Right ventricle myocardium inferior (tissue), 1 donor: ENCODE measurements at regions not wholly inside any gene's neighbourhood (a gene's known extent, or its start where the extent isn't known, plus 50 kb on each side); places are given as distances from the start of the nearest gene placed in this dataset.
"Not testable (repeated sequence)": the region's sequence is repeated elsewhere in the genome, so short reads cannot be mapped to it uniquely, and the experiment has no call there.

Experiments
- ATAC-seq: fragments of 200-7000 bp; cut with Tn5 transposase; one replicate; pipeline ENCODE4 v1.9.1; 2020; ENCODE audit warnings: mild to moderate bottlenecking, moderate library complexity
- DNase-seq: peaks from one replicate; pipeline ENCODE4 v3.0.0; 2021; ENCODE audit errors: missing footprints
- intact Hi-C: fragments of 100-400 bp; cut with DNase I; formaldehyde crosslinking; loops from one replicate; pipeline ENCODE4 v1.11.0; 2022
- donor health status: DM: no; HTN: yes; CAD: no; lungs with severe emphysema.

DNA sequence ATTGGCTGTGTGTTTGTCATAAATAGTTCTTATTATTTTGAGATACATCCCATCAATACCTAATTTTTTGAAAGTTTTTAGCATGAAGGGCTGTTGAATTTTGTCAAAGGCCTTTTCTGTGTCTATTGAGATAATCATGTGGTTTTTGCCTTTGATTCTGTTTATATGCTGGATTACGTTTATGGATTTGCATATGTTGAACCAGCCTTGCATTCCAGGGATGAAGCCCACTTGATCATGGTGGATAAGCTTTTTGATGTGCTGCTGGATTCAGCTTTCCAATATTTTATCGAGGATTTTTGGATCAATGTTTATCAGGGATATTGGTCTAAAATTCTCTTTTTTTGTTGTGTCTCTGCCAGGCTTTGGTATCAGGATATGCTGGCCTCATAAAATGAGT, 82.4 kb upstream of the B3GAT1 start:
- ATAC-seq, DNase-seq, intact Hi-C loops: not testable (repeated sequence)

DNA sequence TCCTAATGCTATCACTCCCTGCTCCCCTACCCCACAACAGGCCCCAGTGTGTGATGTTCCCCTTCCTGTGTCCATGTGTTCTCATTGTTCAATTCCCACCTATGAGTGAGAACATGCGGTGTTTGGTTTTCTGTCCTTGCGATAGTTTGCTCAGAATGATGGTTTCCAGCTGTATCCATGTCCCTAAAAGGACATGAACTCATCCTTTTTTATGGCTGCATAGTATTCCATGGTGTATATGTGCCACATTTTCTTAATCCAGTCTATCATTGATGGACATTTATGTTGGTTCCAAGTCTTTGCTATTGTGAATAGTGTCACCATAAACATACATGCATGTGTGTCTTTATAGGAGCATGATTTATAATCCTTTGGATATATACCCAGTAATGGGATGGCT, 80.4 kb upstream of the B3GAT1 start:
- ATAC-seq, intact Hi-C loops, DNase-seq: not testable (repeated sequence)

DNA sequence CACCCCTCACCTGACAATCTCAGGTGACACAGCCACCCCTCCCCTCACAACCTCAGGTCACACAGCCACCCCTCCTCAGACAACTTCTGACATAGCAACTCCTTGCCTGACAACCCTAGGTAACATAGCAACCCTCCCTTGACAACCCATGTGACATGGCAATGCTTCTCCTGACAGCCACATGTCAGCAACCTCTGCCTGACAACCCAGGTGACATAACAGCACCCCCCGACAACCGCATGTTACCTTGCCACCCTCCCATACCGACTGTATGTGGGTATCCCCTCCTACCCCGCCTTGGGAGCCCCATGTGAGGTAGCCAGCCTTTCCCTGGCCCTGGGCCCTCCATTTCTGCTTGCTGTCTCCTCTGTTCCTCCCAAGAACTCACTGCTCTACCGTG, 77.7 kb upstream of the B3GAT1 start:
- ATAC-seq (no peak), DNase-seq (no peak)
- intact Hi-C loops = no loop called here

DNA sequence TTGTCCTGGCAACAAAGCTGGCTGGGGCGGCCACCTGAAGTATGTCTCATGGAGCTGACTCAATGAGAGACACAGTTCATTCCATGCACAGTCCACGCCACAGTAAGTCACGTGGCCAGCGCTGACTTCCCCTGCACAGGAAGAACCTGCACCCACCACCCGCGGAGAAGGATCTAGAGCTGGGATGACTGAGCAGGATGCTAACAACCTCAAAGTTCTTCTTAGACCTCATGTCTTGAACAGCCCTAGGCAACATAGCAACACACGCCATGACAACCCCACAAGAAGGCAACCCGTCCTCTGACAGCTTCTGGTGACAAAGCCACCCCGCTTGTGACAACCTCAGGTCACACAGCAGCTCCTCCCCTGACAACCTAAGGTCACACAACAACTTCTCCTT, 76.9 kb upstream of the B3GAT1 start:
- DNase-seq (no peak), ATAC-seq (no peak)
- intact Hi-C loops = no loop called here

DNA sequence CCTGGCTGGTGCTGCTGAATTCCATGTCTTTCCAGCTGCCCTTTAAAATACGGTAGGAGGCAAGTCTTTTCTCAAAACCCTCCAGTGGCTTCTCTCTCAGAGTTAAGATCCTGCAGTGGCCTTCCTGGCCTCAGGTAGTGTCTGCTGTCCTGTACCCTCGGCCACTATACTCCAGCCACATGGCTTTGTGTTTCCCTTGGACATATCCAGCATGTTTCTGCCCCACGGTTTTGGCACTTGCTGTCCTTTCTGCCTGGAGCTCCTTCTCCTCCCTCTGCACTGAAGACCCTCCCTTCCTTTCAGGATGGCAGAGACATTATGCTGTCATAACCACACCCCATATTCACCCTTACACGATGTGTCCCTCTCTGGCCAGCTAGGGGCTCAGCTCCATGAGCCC, 76.5 kb upstream of the B3GAT1 start:
- ATAC-seq = no peak
- intact Hi-C loops = no loop called here
- no peak for DNase-seq

DNA sequence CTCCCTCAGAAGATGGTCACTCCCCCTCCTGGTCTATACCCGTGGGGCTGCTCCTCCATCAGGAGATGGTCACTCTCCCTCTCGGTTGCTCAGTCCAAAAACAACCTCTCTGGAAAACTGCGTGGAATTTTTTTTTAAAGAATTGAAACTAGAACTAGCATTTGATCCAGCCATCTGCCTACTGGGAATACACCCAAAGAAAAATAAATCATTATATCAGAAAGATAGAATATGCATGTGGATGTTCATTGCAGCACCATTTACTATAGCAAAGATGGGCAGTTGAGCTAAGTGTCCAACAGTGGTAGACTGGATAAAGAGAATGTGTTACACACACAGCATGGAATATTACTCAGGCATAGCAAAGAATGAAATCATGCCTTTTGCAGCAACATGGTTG, 75.7 kb upstream of the B3GAT1 start:
- ATAC-seq (no peak), DNase-seq (no peak)

DNA sequence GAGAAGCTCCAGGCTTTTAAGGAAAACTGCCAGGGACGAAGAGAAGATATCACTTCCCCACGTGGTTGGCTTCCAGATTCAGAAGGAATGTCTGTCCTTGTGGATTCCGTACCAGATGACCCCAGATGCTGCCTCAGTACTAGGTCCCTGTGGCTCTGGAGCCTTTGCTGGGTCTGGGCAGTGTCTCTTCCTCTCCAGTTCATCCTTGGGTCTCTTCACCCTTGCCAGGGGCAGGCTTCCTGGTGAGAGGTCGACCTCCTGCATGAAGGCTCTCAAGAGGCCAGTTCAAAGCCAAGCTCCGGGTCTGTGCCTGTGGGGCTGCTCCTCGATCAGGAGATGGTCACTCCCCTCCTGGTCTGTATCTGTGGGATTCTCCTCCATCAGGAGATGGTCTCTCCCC, 74.7 kb upstream of the B3GAT1 start:
- no peak for DNase-seq
- no peak for ATAC-seq
- intact Hi-C loops = no loop called here

More for the DNA sequence above, 75.7 kb upstream of the B3GAT1 start:
- intact Hi-C loops = no loop called here

DNA sequence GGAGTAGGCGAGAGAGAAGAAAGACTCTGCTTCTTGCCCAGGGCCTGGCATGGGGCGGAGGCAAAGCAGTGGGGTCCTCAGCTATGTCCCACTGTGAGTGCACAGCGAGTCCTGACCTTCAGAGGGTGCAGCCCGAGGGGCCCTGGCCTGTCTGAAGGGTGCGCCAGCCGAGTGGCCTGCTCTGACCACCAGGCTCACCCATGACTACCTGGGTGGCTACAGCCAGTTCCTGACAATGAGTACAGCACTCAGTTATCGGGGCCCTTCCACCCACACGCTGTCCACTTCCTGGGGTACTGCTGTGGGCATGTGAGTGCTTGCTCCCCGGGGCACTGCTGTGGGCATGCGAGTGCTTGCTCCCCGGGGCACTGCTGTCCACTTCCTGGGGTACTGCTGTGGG, 74.1 kb upstream of the B3GAT1 start:
- ATAC-seq (no peak), DNase-seq (no peak)
- intact Hi-C loops = no loop called here

DNA sequence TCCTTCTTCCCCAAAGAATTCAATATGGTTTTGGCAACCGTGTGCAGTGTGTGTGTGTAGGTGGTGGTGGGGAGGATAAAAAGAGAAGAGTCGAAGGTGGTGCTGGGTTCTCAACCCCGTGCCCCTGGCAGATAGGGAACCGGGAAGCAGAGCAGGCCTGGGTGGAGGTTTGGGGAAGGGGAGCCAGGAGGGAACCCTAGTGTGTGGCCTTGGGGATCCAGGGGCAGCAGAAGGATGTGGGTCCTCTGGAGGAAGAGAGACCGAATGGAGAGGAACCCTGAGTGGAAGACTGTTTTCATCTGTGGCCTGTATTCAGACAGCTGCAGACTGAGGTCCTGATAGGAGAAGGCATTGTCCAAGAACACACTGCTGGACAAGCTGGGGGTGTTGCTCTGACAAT, 73.3 kb upstream of the B3GAT1 start:
- DNase-seq (no peak), ATAC-seq (no peak)
- intact Hi-C loops = no loop called here

DNA sequence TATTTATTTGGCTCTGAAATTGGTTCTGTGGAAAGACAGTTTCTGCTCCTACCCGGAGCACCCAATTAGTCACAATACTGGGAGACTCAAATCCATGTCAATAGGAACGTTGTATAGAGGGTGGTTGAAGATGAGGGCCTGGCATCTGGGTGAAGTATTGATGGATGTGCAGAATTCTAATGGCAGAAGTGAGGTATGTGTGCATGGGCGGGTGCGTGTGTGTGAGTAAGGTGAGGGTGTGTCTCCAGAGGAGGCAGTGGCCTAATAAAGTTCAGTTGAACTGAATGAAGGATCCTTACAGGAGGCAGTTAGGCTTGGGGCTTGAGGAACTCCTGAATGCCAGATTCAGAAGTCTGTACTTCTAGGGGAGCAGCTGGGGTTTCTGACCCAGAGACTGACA, 71.8 kb upstream of the B3GAT1 start:
- intact Hi-C loops = no loop called here
- no peak for ATAC-seq

DNA sequence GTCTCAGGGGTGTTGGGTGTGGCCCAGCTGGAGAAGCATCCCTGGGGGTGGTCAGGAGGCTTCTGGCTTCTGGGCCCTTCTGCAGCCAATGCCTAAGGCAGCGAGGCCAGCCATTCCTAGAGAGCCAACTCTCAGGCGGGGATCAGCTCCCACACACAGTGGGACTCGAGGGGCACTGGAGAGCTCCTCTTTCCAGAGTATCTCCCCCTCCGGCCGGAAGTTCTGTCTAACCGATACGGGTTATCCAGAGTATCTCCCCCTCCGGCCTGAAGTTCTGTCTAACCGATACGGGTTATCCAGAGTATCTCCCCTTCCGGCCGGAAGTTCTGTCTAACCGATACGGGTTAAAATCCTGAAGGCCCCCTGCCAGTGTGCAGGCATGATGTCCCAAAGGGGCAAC, 71.2 kb upstream of the B3GAT1 start:
- ATAC-seq (no peak), DNase-seq (no peak)
- intact Hi-C loops = no loop called here

More for the DNA sequence above, 71.8 kb upstream of the B3GAT1 start:
- no peak for DNase-seq

DNA sequence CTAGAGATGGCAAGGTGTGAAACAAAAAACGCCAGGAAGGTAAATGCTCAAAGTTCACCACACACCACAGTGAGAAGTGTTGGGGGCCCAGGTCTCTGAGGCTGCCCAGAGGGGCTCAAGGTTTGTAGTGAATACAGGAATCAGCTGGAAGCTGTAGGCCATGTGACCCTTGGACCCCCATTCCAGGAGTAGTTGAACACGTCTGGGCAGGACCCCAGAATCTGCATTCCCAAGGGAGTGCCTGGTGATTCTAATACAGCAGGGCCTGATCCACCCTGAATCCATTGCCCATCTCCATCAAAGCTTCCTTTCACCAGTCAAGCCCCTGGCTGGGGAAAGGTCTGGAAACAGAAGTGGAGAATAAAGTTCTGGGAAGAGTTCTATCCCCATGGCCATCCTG, 70.8 kb upstream of the B3GAT1 start:
- intact Hi-C loops = no loop called here
- no peak for DNase-seq
- ATAC-seq = no peak

DNA sequence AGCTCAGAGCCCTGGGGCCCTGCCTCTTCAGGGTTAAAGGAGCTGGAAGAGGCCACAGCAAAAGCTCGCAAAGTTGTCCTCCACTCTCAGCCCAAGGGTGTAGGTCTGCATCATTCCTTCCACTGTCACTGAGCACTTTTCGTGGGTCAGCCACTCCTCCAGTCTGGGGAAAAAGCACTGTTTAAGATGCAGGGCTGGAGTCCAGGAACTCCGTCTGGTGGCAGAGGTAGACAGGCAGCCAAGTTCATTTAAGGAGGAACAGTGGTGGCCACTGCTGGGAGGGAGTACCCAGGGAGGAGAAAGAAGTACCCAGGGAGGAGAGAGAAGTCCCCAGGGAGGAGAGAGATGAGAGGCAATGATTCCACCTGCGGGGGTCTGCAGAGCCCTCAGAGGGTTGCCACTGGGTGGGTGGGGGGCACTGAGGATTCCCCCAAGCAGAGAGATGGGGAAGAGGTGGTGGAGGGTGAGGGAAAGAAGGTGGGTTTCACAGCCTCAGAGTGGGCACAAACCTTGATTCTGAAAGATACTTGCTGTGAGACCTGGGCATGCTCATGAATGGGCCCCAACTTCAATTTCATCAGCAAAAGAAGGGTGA, 70.0 kb upstream of the B3GAT1 start:
- DNase-seq = no peak

DNA sequence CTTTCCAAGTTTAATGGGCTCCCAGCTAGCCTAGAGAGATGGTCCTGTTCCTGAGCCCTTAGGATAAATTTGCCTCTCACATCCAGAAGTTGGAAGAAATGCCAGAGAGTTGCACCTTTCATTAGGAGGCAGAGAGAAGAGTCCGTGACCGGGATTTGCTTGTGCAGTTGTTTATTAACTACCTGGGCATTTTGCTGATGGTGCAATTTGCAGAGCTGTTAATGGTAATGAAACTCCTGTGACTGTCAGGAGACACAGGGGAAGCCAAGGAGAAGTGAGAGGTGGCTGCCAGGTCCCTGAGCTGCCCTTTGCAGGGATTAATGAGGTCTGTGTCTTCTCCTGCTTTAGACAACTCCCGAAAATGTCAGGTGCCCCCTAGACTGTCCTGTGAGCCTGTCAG, 69.1 kb upstream of the B3GAT1 start:
- intact Hi-C loops = no loop called here
- ATAC-seq (no peak), DNase-seq (no peak)

More for the DNA sequence above, 70.0 kb upstream of the B3GAT1 start:
- intact Hi-C loops = no loop called here
- ATAC-seq = no peak

DNA sequence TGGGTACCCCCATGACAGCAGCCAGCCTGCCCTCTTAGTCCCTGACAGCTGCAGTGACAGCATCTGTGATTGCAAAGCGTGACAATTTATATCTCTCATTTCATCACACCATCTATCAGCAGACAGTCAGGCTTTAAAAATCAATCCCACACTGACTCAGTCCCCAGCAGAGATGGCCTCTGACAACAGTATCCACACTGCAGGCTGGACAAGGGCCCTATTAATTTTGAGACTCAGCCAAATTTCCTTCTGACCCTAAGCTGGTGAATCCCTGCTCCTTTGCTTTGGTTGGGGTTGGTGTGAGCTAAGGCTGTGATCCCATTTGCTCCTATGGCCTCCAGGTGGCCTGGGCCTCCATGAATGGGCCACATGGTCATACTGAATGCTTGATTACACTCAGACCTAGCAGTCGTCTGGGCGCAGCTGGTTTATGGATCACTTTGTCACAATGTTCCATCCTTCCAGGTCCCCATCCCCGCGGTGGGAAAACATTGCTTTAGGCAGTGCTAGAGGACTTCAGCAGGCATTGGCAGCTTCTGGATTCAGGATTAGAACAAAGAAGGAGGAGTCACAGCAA, 68.2 kb upstream of the B3GAT1 start:
- ATAC-seq (no peak), DNase-seq (no peak)
- intact Hi-C loops = no loop called here

DNA sequence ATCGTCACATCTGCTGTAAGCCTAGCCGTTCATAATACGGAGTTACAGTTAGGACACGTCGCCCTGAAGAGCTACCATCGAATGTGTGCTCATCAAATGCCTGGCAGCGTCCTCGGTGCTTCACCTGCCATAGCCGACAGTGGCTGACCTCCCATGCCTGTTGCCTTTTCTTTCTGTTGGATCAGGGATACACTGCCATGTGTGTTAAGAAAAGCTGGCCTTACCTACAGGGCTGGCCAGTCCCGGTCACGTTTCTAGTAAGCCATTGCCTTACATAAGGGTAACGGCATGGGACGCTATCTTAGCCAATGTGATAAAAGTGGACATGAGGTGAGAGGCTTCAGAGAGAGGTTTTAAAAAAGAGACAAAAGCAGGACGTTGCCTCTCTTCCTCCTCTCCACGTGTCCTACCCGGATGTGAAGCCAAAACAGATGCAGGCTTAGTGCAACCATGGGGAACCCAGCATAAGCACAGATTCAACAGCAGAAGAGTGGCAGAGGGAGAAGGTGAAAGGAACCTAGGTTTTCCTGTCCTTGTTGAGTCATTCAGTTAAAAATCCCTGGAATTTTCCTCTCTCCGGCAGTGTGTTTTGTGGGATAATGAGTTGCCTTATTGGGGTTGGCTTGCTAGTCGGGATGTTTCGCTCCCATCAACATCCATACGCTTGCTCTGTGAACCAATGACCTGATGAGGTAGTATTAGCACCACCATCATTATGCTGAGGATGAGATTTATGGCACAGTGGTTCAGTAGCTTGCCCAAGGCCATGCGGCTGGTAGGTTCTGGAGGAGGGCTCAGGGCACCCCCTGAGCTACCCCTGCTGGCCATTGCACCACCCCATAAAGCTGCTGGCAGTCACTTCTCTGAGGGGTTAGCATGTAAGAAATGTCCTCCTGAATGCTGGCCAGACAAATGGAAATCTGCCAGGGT, 67.4 kb upstream of the B3GAT1 start:
- DNase-seq (no peak), ATAC-seq (no peak)
- intact Hi-C loops = no loop called here

DNA sequence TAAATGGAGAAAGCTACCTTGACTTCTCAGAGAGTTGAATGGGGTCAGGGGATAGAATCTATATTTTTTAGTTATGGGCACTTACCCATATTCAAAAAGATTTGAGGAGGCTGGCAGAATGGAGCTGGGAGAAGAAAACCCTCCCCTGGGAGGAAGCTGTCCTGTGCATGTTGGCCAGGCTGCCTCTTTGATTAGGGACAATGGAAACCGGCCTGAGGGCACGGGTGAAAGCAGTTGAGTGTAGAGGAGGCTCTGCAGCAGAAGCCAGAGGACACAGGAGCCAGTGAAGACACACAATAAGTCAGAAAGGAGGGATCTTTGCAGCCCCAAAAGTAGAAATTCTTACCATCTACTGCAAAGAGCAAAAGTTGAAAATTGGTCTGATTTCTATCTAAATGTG, 66.6 kb upstream of the B3GAT1 start:
- ATAC-seq (no peak), DNase-seq (no peak)
- intact Hi-C loops = no loop called here

DNA sequence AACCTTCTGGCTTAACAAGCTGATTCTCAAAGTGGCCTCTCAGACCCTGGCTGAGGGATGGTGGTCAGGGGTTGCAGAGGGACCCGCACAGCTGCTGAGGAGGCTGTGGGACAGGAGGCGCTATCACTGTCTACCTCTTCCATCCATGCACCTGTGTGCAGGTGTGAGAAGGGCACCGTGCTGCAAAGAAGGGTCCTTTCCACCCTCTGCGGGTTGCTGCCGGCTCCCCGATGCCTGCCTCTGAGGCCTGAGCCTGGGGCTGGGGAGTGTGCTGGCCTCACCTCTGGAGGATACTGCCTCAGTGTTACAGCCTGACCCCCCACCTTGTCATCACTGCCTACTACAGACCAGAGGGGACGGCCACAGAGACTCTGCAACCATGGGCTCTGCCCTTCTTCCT, 66.1 kb upstream of the B3GAT1 start:
- no peak for DNase-seq
- intact Hi-C loops = no loop called here
- ATAC-seq = no peak

DNA sequence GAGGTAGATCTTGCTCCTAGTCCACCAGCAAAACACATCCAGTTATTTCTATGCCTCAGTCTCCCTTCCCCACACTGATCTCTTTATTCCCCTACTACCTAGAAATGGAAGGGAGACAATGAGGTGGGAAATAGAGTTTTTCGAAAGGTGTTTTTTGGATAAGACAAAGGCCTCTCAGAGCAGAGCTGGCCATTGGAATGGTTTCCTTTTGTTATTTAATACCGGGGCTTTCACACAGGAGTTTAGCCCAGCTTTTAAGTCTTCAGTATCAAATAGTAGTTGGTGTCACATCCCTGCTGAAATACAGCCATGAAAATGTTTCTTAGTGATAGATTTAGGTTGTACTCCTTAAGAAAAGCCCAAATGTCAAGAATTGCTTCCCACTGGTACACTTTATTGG, 65.4 kb upstream of the B3GAT1 start:
- intact Hi-C loops = no loop called here
- ATAC-seq = no peak
- DNase-seq = no peak

DNA sequence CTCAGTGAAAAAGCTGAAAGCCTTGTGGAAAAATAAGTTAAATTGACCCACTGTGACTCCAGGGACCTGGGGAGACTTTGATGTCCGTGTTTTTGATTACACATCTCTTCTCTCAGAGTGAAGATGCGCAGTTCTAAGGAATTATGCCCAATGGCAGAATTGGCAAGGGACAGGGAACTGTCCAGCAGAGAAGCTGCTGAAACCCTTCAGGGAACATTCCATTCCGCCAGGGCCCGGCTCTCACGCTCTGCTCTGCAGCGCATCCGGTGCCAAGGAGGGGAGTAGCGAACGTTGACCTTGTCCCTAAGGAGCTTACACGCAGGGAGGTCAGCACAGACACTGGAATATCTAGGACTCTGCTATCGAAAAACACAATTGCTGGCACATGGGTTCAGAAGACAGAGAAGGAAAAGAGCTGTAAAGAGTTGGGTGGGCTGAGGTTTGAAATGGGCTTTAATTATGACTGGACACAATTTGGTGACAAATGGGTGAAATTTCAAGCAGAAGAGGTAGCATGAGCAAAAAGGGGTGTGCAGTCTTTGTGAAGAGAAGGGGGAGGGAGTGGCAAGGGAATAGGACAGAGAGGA, 64.5 kb upstream of the B3GAT1 start:
- DNase-seq (no peak), ATAC-seq (no peak)
- intact Hi-C loops = no loop called here
